KMS-11 (cell line): ENCODE measurements at regions not wholly inside any gene's neighbourhood (a gene's known extent, or its start where the extent isn't known, plus 50 kb on each side); places are given as distances from the start of the nearest gene placed in this dataset.

Experiments
- H2AFZ ChIP-seq: fragments of 200-600 bp; sonication (generic); 2 replicates; pipeline ENCODE4 v1.6.1; 2016; ENCODE audit warnings: antibody characterized with exemption, mixed run types, low read depth
- H3K27ac ChIP-seq: fragments of 200-600 bp; sonication (generic); 2 replicates; pipeline ENCODE4 v1.6.1; 2016; ENCODE audit warnings: mild to moderate bottlenecking, mixed run types
- H3K27me3 ChIP-seq: fragments of 200-600 bp; sonication (generic); 2 replicates; pipeline ENCODE4 v1.6.1; 2017; ENCODE audit warnings: mild to moderate bottlenecking, low read depth, mixed run types, moderate library complexity; ENCODE audit not compliant: insufficient read depth
- H3K36me3 ChIP-seq: fragments of 200-600 bp; sonication (generic); 2 replicates; pipeline ENCODE4 v1.6.1; 2017; ENCODE audit warnings: mild to moderate bottlenecking, mixed run types; ENCODE audit not compliant: insufficient read depth
- H3K4me1 ChIP-seq: fragments of 200-600 bp; sonication (generic); 2 replicates; pipeline ENCODE4 v1.6.1; 2016; ENCODE audit warnings: mild to moderate bottlenecking, low read depth, mixed run types; ENCODE audit not compliant: poor library complexity, severe bottlenecking
- H3K4me2 ChIP-seq: fragments of 200-600 bp; sonication (generic); 2 replicates; pipeline ENCODE4 v1.7.0; 2016; ENCODE audit warnings: mild to moderate bottlenecking, mixed run types
- H3K4me3 ChIP-seq: fragments of 200-600 bp; sonication (generic); IDR thresholded peaks from 2 replicates; pipeline ENCODE4 v1.6.1; 2017; ENCODE audit warnings: low read depth, low read length, mixed read lengths; ENCODE audit not compliant: insufficient read depth
- H3K79me2 ChIP-seq: fragments of 200-600 bp; sonication (generic); 2 replicates; pipeline ENCODE4 v1.6.1; 2016; ENCODE audit warnings: low read depth, mixed run types; ENCODE audit not compliant: insufficient read depth
- H3K9ac ChIP-seq: fragments of 200-600 bp; sonication (generic); 2 replicates; pipeline ENCODE4 v1.6.1; 2016; ENCODE audit warnings: mild to moderate bottlenecking, mixed run types
- H4K20me1 ChIP-seq: fragments of 200-600 bp; sonication (generic); 2 replicates; pipeline ENCODE4 v1.6.1; 2016; ENCODE audit warnings: mild to moderate bottlenecking, mixed run types; ENCODE audit not compliant: insufficient read depth
- CTCF ChIP-seq: fragments of 200-600 bp; sonication (generic); conservative IDR thresholded peaks from 2 replicates; pipeline ENCODE4 v1.6.1; 2017; ENCODE audit warnings: low read depth, mild to moderate bottlenecking, antibody characterized with exemption, low read length, moderate library complexity, mixed read lengths

DNA sequence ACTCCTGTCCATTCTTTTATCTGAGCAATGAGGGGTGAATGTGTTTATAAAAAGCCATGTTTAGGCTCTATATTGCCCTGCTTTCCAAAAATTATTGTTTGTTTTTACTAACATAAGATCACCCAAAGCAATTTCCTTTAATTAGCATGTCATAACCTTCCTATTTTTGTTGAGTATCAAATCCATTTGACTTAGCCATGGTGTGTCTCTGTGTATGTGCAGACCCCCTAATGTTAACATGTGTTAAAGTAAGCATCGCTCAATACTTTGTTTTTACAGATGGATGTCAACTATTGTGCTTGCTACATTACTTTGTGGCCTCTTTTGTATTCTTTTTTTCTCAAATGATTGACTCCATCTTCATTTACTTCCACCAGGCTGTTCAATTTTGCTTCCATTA lies 585.4 kb downstream of the USP25 start:
- H2AFZ ChIP-seq: no peak overlapping the region
- TF ChIP-seq CTCF: no peak
- H4K20me1 ChIP-seq: no peaks in the 10 kb centered on the region

GRCh38 chr21:16318651-16319300 lies 589.0 kb downstream of the USP25 start:
- Histone ChIP-seq H3K27me3 (no peaks in the 10 kb centered on the region), H3K9ac (no peak overlapping the region), H3K36me3 (no peaks in the 10 kb centered on the region), H3K4me3 (no peak overlapping the region), H2AFZ (no peak overlapping the region), H3K4me1 (peaks cover 9% of the 10 kb centered on the region), H4K20me1 (no peaks in the 10 kb centered on the region), H3K4me2 (no peak overlapping the region), H3K27ac (no peak overlapping the region), H3K79me2 (no peaks in the 10 kb centered on the region)
- TF ChIP-seq CTCF: no peak

More for the DNA sequence above, 585.4 kb downstream of the USP25 start:
- H3K4me3 ChIP-seq: no peak overlapping the region
- no peak overlapping the region for H3K27ac ChIP-seq
- H3K27me3 ChIP-seq: no peaks in the 10 kb centered on the region
- H3K9ac ChIP-seq: no peak overlapping the region
- H3K4me2 ChIP-seq: no peak overlapping the region
- no peaks in the 10 kb centered on the region for H3K36me3 ChIP-seq
- no peaks in the 10 kb centered on the region for H3K79me2 ChIP-seq
- H3K4me1 ChIP-seq: no peaks in the 10 kb centered on the region

DNA sequence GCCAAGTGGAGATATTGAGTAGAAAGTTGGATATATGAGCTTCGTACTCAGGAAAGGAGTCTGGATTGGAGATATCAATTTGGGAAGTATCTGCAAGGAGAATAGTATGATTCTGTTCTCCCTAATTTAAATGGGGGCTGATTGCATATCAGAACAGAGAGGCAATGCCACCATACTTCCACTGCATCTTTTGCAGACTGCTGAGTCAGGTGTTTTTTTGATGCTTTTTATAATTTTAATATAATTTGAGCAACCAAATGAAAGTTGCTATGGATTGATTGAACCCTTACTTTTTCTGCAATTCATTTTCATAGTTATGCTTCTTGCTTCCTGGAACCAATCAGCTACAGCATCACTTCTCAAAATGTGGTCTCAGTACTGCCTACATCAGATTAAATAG lies 590.3 kb downstream of the USP25 start:
- Histone ChIP-seq H3K79me2 (no peaks in the 10 kb centered on the region), H4K20me1 (no peaks in the 10 kb centered on the region), H3K36me3 (no peaks in the 10 kb centered on the region), H3K4me3 (no peak overlapping the region), H3K4me1 (peaks cover 22% of the 10 kb centered on the region), H3K27me3 (no peaks in the 10 kb centered on the region), H2AFZ (no peak overlapping the region), H3K9ac (no peak overlapping the region), H3K4me2 (no peak overlapping the region), H3K27ac (no peak overlapping the region)
- no peak for TF ChIP-seq CTCF

DNA sequence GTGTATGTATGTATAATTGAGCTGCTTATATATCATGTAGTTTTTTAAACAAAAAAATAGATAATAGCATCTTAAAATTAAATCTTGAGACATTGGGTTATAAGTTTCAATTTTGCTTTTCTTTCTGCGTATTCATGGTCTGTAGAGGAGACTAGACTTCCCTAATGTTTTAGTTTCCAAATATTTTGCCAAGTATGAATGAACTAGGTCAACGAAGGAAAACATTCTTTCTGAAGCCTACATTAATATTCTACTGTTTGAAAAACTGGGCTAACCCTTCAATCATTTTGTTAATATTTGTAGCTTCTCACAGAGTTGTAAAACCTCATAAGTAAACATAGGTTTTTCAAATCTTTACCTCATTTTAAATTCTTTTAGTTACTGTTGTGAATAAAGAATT lies 592.7 kb downstream of the USP25 start:
- H3K36me3 ChIP-seq: no peaks in the 10 kb centered on the region
- peaks cover 23% of the 10 kb centered on the region for H3K4me1 ChIP-seq
- H3K4me3 ChIP-seq: no peak overlapping the region
- no peak overlapping the region for H3K4me2 ChIP-seq
- TF ChIP-seq CTCF: no peak
- H3K9ac ChIP-seq: no peak overlapping the region
- H3K79me2 ChIP-seq: no peaks in the 10 kb centered on the region
- H3K27ac ChIP-seq: no peak overlapping the region
- no peak overlapping the region for H2AFZ ChIP-seq
- H4K20me1 ChIP-seq: no peaks in the 10 kb centered on the region
- no peaks in the 10 kb centered on the region for H3K27me3 ChIP-seq
